Lower leg skin (tissue), 4 donors: ENCODE measurements at regions not wholly inside any gene's neighbourhood (a gene's known extent, or its start where the extent isn't known, plus 50 kb on each side); places are given as distances from the start of the nearest gene placed in this dataset.

Experiments used
- DNase-seq, 2 donors: peaks; one replicate each; pipeline ENCODE4 v3.0.0-alpha.2; 2019; ENCODE audit warnings: low spot score in 2 of 2
- H3K4me3 ChIP-seq: fragments of 200-600 bp; sonication (generic); 2 replicates; pipeline ENCODE4 v1.5.1; 2017; ENCODE audit warnings: mild to moderate bottlenecking, low read depth; ENCODE audit not compliant: poor library complexity, severe bottlenecking
- CTCF ChIP-seq, 3 donors: fragments of 450-650 bp; IDR thresholded peaks; one replicate each; pipeline ENCODE4 v1.5.1; 2016; ENCODE audit warnings: antibody characterized with exemption in 3 of 3, mild to moderate bottlenecking in 3 of 3, moderate library complexity in 2 of 3
- POLR2A ChIP-seq, 2 donors: fragments of 450-650 bp; IDR thresholded peaks; one replicate each; pipeline ENCODE4 v1.6.1; 2016 to 2017; ENCODE audit warnings: antibody characterized with exemption in 2 of 2, mild to moderate bottlenecking in 1 of 2, moderate library complexity in 1 of 2
- WGBS, 2 donors: methylation state at CpG; one replicate each; pipeline ENCODE4 v1.1.5; 2018; 5-methylcytosine and 5-hydroxymethylcytosine counted together
- intact Hi-C: fragments of 100-400 bp; cut with DNase I; formaldehyde crosslinking; loops from one replicate; pipeline ENCODE4 v1.15.0; 2023; ENCODE audit warnings: low total_unique reads

- TF ChIP-seq CTCF (IDR thresholded peaks at IDR 0.05) = no peak
- TF ChIP-seq POLR2A (IDR thresholded peaks at IDR 0.05) = no peak
- H3K4me3 ChIP-seq = no peak overlapping the region
- WGBS, 2 donors = 88 to 94% methylated on average over 2 of the region's 2 CpGs
- DNase-seq = no peak
- intact Hi-C loops = no loop called here
Observed at GRCh38 chr13:111001636-111002035, 86.8 kb upstream of the ANKRD10 start.

GRCh38 chr13:110993788-110994187 lies 78.9 kb upstream of the ANKRD10 start:
- H3K4me3 ChIP-seq = no peak overlapping the region
- no peak for DNase-seq
- WGBS, 2 donors = 79 to 84% methylated on average over 5 of the region's 5 CpGs
- intact Hi-C loops = no loop called here
- TF ChIP-seq POLR2A (IDR thresholded peaks at IDR 0.05) (no peak), CTCF (IDR thresholded peaks at IDR 0.05) (no peak)

- WGBS, 2 donors = 94 to 97% methylated on average over 17 to 21 of the region's 21 CpGs
- no peak for TF ChIP-seq CTCF (IDR thresholded peaks at IDR 0.05)
- no peak for TF ChIP-seq POLR2A (IDR thresholded peaks at IDR 0.05)
- intact Hi-C loops = no loop called here
- no peak overlapping the region for H3K4me3 ChIP-seq
- DNase-seq = no peak
Observed at GRCh38 chr13:110991991-110992508, 77.2 kb upstream of the ANKRD10 start.

- intact Hi-C loops = no loop called here
- TF ChIP-seq POLR2A (IDR thresholded peaks at IDR 0.05) (no peak), CTCF (IDR thresholded peaks at IDR 0.05) (no peak)
- H3K4me3 ChIP-seq = no peak overlapping the region
- no peak for DNase-seq
- 69% methylated on average over 5 of the region's 5 CpGs for WGBS, 2 donors
Observed at GRCh38 chr13:110989331-110989730, 74.5 kb upstream of the ANKRD10 start.

- H3K4me3 ChIP-seq = no peak overlapping the region
- intact Hi-C loops = no loop called here
- DNase-seq = no peak
- 60 to 78% methylated on average over 2 of the region's 2 CpGs for WGBS, 2 donors
- TF ChIP-seq POLR2A (IDR thresholded peaks at IDR 0.05) = no peak
- no peak for TF ChIP-seq CTCF (IDR thresholded peaks at IDR 0.05)
Observed at GRCh38 chr13:110985541-110985940, 70.7 kb upstream of the ANKRD10 start.

GRCh38 chr13:110984798-110985197 lies 69.9 kb upstream of the ANKRD10 start:
- WGBS, 2 donors = 70 to 86% methylated on average over 3 of the region's 3 CpGs
- no peak for DNase-seq
- intact Hi-C loops = no loop called here

More at GRCh38 chr13:110984798-110985197, 69.9 kb upstream of the ANKRD10 start:
- H3K4me3 ChIP-seq = no peak overlapping the region
- TF ChIP-seq CTCF (IDR thresholded peaks at IDR 0.05) (no peak), POLR2A (IDR thresholded peaks at IDR 0.05) (no peak)
